ENCODE measurements at regions not wholly inside any gene's neighbourhood (a gene's known extent, or its start where the extent isn't known, plus 50 kb on each side); places are given as distances from the start of the nearest gene placed in this dataset.

DNA sequence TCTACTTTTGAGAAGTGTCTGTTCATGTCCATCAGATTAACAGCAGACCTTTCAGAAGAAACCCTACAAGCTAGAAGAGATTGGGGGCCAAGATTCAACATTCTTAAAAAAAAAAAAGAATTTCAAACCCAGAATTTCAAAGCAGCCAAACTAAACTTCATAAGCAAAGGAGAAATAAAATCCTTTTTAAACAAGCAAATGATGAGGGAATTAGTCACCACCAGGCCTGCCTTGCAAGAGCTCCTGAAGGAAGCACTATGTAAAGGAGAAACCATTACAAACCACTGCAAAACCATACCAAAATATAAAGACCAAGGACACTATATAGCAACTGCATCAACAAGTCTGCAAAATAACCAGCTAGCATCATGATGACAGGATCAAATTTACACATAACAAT lies 124.6 kb upstream of the PDE4D start:
- intact Hi-C loops (cut with DNase I): no loop called here
- TF ChIP-seq POLR2A (IDR thresholded peaks at IDR 0.05; ENCODE audit: low read depth) (no peak), POLR2AphosphoS5 (IDR thresholded peaks at IDR 0.05) (no peak), EP300 (IDR thresholded peaks at IDR 0.05) (no peak)
- TF ChIP-seq, protein P1, sequence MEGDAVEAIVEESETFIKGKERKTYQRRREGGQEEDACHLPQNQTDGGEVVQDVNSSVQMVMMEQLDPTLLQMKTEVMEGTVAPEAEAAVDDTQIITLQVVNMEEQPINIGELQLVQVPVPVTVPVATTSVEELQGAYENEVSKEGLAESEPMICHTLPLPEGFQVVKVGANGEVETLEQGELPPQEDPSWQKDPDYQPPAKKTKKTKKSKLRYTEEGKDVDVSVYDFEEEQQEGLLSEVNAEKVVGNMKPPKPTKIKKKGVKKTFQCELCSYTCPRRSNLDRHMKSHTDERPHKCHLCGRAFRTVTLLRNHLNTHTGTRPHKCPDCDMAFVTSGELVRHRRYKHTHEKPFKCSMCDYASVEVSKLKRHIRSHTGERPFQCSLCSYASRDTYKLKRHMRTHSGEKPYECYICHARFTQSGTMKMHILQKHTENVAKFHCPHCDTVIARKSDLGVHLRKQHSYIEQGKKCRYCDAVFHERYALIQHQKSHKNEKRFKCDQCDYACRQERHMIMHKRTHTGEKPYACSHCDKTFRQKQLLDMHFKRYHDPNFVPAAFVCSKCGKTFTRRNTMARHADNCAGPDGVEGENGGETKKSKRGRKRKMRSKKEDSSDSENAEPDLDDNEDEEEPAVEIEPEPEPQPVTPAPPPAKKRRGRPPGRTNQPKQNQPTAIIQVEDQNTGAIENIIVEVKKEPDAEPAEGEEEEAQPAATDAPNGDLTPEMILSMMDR (IDR thresholded peaks at IDR 0.05): no peak

DNA sequence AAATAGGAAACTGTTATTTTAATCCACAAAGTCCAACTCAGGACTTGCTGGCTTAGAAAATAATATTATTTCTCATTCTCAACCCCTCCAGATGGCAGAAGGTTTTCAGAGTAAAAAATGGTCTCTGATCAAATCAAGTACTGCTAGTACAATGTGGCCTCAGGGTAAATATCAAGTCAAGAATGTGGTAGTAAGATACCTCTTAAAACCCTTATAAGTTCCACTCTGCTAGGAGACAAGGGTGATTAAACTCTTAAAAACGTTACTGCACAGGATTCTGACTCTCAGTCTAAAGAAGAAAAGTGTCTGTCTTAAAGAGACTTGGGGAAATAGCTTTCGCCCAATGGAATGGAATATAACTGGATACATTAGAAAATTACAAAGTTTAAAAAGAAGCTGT lies 120.8 kb upstream of the PDE4D start:
- intact Hi-C loops (cut with DNase I): no loop called here
- TF ChIP-seq, protein P1 (IDR thresholded peaks at IDR 0.05): no peak
- TF ChIP-seq POLR2A (IDR thresholded peaks at IDR 0.05; ENCODE audit: low read depth) (no peak), POLR2AphosphoS5 (IDR thresholded peaks at IDR 0.05) (no peak), EP300 (IDR thresholded peaks at IDR 0.05) (no peak)
- Histone ChIP-seq H3K27ac (replicated peaks in 1 of 4) (no peak overlapping the region), H3K9me3 (peaks cover 0 to 6% (median 3%) of the 10 kb centered on the region in 4 donors), H3K27me3 (no peaks in the 10 kb centered on the region), H3K4me1 (no peaks in the 10 kb centered on the region), H3K4me3 (no peak overlapping the region), H3K36me3 (no peaks in the 10 kb centered on the region)
- 73% methylated on average over 2 of the region's 2 CpGs for WGBS
- DNase-seq (ENCODE audit: extremely low spot score): no peak

More for the DNA sequence above, 124.6 kb upstream of the PDE4D start:
- Histone ChIP-seq H3K27ac (replicated peaks in 1 of 4) (no peak overlapping the region), H3K9me3 (peaks cover 0 to 6% (median 3%) of the 10 kb centered on the region in 4 donors), H3K27me3 (no peaks in the 10 kb centered on the region), H3K36me3 (no peaks in the 10 kb centered on the region), H3K4me1 (no peaks in the 10 kb centered on the region), H3K4me3 (no peak overlapping the region)
- DNase-seq (ENCODE audit: extremely low spot score): no peak

DNA sequence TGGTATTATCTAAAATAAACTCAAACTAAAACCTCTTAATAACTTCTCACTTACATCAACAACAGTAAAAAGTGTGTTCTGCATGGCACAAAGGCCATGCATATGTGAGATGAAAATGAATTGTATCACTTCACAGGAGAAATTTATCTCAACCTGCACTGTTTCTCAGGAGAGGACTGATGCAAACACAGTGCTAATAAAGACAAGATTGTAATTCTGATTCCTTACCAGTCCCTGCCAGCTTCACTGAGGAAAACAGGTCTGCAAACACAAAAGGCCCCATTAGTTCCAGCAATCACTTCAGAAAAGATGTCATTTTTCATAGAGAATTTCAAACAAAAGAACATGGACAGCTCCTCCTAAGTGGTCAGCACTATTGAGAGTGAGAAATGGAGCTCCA lies 117.3 kb upstream of the PDE4D start:
- no peaks in the 10 kb centered on the region for H3K27me3 ChIP-seq
- no peaks in the 10 kb centered on the region for H3K36me3 ChIP-seq
- H3K9me3 ChIP-seq: no peaks in the 10 kb centered on the region
- TF ChIP-seq, protein P1 (IDR thresholded peaks at IDR 0.05): no peak
- TF ChIP-seq EP300 (IDR thresholded peaks at IDR 0.05) (no peak), POLR2A (IDR thresholded peaks at IDR 0.05; ENCODE audit: low read depth) (no peak), POLR2AphosphoS5 (IDR thresholded peaks at IDR 0.05) (no peak)
- DNase-seq (ENCODE audit: extremely low spot score): no peak
- intact Hi-C loops (cut with DNase I): no loop called here
- H3K4me1 ChIP-seq: no peaks in the 10 kb centered on the region
- no peak overlapping the region for H3K27ac ChIP-seq (replicated peaks in 1 of 4)
- no peak overlapping the region for H3K4me3 ChIP-seq

DNA sequence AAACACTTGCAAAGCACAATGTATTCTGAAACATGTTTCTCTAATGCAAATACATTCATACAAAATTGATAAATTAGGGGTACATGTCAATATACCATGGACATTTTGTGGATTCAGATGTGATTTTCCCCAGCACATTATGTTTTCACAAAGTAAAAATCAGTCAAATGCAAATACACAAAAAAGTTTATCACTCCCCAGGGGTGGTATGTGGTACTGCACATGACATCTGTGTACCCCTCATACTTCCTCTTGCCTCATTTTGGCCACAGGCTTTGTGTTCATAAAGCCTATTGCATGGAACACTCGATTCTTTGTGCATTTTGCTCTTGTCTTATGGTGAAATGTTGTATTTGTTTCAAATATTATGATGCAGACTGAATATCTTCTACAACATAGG lies 116.8 kb upstream of the PDE4D start:
- no peaks in the 10 kb centered on the region for H3K27me3 ChIP-seq
- H3K9me3 ChIP-seq: no peaks in the 10 kb centered on the region
- no peaks in the 10 kb centered on the region for H3K36me3 ChIP-seq
- no peak for DNase-seq (ENCODE audit: extremely low spot score)
- intact Hi-C loops (cut with DNase I): no loop called here
- no peak for TF ChIP-seq EP300 (IDR thresholded peaks at IDR 0.05)
- no peak for TF ChIP-seq POLR2A (IDR thresholded peaks at IDR 0.05; ENCODE audit: low read depth)
- no peak for TF ChIP-seq POLR2AphosphoS5 (IDR thresholded peaks at IDR 0.05)
- TF ChIP-seq, protein P1 (IDR thresholded peaks at IDR 0.05): no peak
- 83% methylated on average over 1 of the region's 1 CpG for WGBS
- no peak overlapping the region for H3K27ac ChIP-seq (replicated peaks in 1 of 4)
- no peaks in the 10 kb centered on the region for H3K4me1 ChIP-seq
- no peak overlapping the region for H3K4me3 ChIP-seq

DNA sequence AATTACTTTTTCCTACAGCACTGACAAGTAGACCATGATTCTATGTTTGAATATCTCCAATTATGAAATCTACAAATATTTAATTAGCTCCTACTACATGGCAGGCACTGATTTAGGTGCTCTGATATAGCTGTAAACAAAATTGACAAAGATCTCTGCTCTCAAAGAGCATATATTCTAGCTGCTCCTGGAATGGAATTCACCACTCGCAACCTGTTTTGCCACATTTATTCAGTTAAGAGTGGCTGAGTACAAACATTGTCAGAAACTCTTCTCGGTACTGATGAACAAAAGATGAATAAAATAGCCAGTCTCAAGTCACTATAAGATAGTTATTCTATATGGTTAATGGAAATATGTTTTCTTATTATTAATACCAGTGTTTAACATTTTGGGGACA lies 114.2 kb upstream of the PDE4D start:
- H3K36me3 ChIP-seq: no peaks in the 10 kb centered on the region
- intact Hi-C loops (cut with DNase I): no loop called here
- no peak overlapping the region for H3K4me3 ChIP-seq
- H3K27me3 ChIP-seq: no peaks in the 10 kb centered on the region
- peaks cover 0 to 15% (median 6%) of the 10 kb centered on the region in 4 donors for H3K9me3 ChIP-seq
- no peaks in the 10 kb centered on the region for H3K4me1 ChIP-seq
- no peak for DNase-seq (ENCODE audit: extremely low spot score)
- no peak overlapping the region for H3K27ac ChIP-seq (replicated peaks in 1 of 4)
- TF ChIP-seq POLR2AphosphoS5 (IDR thresholded peaks at IDR 0.05): no peak
- no peak for TF ChIP-seq POLR2A (IDR thresholded peaks at IDR 0.05; ENCODE audit: low read depth)
- TF ChIP-seq, protein P1 (IDR thresholded peaks at IDR 0.05): no peak
- TF ChIP-seq EP300 (IDR thresholded peaks at IDR 0.05): no peak
- WGBS: 96% methylated on average over 2 of the region's 2 CpGs
